Colonic mucosa (tissue), 4 donors: ENCODE measurements at regions not wholly inside any gene's neighbourhood (a gene's known extent, or its start where the extent isn't known, plus 50 kb on each side); places are given as distances from the start of the nearest gene placed in this dataset.
A peak's percentile ranks its signal among the peaks of the same experiment; 100 is the strongest.
"Not testable (repeated sequence)": the region's sequence is repeated elsewhere in the genome, so short reads cannot be mapped to it uniquely, and the experiment has no call there.

Experiments
- DNase-seq: peaks from one replicate; pipeline ENCODE4 v3.0.0-alpha.2; 2020
- H3K27ac ChIP-seq: fragments of 200-600 bp; one replicate; pipeline ENCODE4 v1.8.0; 2021
- H3K27me3 ChIP-seq: fragments of 200-600 bp; one replicate; pipeline ENCODE4 v1.8.0; 2021
- H3K36me3 ChIP-seq: fragments of 200-600 bp; one replicate; pipeline ENCODE4 v1.8.0; 2021
- H3K4me1 ChIP-seq: fragments of 200-600 bp; one replicate; pipeline ENCODE4 v1.8.0; 2021; ENCODE audit warnings: mild to moderate bottlenecking
- H3K4me3 ChIP-seq: fragments of 200-600 bp; one replicate; pipeline ENCODE4 v1.8.0; 2021
- H3K9ac ChIP-seq, 2 donors: one replicate each; pipeline ENCODE4 v1.7.0; 2013; ENCODE audit warnings: control low read depth in 2 of 2, low read depth in 2 of 2, low read length in 2 of 2
- H3K9me3 ChIP-seq: fragments of 200-600 bp; one replicate; pipeline ENCODE4 v1.8.0; 2021
- CTCF ChIP-seq: fragments of 200-600 bp; IDR thresholded peaks from one replicate; pipeline ENCODE4 v1.8.0; 2022; ENCODE audit warnings: antibody characterized with exemption, mild to moderate bottlenecking
- intact Hi-C: fragments of 100-400 bp; cut with DNase I; formaldehyde crosslinking; loops from one replicate; pipeline ENCODE4 v1.14.1; 2022
- donor health status: healthy.
- donor health status: DM: no; HTN: no; CAD: no.
- donor health status: DM: no; HTN: no; CAD: no.

GRCh38 chr5:135149229-135149955, 115.4 kb upstream of the PITX1 start:
- Histone ChIP-seq H3K27me3 (no peaks in the 10 kb centered on the region), H3K4me1 (no peaks in the 10 kb centered on the region), H3K4me3 (no peak overlapping the region), H3K9me3 (no peaks in the 10 kb centered on the region), H3K36me3 (no peaks in the 10 kb centered on the region), H3K9ac (no peak overlapping the region), H3K27ac (no peak overlapping the region)
- intact Hi-C loops: no loop called here
- DNase-seq: no peak
- no peak for TF ChIP-seq CTCF

DNA sequence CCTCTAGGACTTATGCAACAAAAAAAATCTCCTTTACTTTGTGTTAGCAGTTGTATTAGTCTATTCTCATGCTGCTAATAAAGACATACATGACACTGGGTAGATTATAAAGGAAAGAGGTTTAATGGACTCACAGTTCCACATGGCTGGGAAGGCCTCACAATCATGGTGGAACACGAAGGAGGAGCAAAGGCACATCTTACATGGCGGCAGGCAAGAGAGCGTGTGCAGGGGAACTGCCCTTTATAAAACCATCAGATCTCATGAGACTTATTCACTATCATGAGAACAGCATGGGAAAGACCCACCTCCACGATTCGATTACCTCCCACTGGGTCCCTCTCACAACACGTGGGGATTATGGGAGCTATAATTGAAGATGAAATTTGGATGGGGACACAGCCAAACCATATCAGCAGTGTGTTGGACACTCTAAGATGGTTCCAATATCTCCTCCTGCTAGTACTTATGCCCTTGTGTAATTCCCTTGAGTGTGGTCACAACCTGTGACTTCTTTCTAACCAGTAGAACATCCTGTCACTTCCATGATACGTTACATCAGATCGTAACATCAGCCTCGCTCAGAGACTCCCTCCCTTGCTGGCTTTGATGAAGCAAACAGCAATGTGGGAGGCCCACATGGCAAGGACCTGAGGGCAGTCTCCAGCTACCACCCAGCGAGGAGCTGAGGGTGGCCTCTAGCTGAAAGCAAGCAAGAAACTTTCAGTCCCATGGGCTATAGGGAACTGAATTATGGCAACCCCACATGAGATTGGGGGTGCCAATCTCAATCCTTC, 113.5 kb upstream of the PITX1 start:
- Histone ChIP-seq H3K4me3 (no peak overlapping the region), H3K27me3 (no peaks in the 10 kb centered on the region), H3K27ac (no peak overlapping the region), H3K9ac (no peak overlapping the region), H3K36me3 (no peaks in the 10 kb centered on the region), H3K9me3 (no peaks in the 10 kb centered on the region), H3K4me1 (no peaks in the 10 kb centered on the region)
- intact Hi-C loops: no loop called here
- TF ChIP-seq CTCF: no peak
- DNase-seq: no peak

DNA sequence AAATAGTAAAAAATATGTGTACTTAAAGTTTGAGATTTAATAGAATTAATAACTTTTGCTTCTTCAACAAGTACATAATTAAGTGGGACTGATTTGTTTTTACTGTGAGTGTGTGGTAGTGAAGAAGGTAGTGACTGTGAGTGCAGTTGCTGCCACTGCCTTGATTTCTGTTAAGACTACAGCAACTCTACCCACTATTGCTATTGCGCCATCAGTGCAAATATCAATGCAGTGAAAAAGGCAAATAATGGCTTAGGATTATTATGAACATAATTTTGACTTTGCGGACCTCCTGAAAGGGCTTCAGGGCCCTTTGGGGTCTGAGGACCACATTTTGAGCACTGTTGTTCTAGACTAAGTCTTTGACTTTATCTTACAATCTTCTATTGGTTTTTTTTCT, 112.0 kb upstream of the PITX1 start:
- intact Hi-C loops: no loop called here
- no peak for DNase-seq
- H3K27me3 ChIP-seq: no peaks in the 10 kb centered on the region
- TF ChIP-seq CTCF: no peak
- no peaks in the 10 kb centered on the region for H3K4me1 ChIP-seq
- no peaks in the 10 kb centered on the region for H3K36me3 ChIP-seq
- H3K9me3 ChIP-seq: no peaks in the 10 kb centered on the region
- H3K4me3 ChIP-seq: no peak overlapping the region
- H3K9ac ChIP-seq: no peak overlapping the region
- H3K27ac ChIP-seq: no peak overlapping the region

DNA sequence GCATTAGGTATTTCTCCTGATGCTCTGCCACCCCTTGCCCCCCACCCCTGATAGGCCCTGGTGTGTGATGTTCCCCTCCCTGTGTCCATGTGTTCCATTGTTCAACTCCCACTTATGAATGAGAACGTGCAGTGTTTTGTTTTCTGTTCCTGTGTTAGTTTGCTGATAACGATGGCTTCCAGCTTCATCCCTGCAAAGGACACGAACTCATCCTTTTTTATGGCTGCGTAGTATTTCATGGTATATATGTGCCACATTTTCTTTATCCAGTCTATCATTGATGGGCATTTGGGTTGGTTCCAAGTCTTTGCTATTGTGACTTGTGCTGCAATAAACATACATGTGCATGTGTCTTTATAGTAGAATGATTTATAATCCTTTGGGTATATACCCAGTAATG, 109.7 kb upstream of the PITX1 start:
- intact Hi-C loops, H3K4me1 ChIP-seq: not testable (repeated sequence)

GRCh38 chr5:135141303-135142268, 107.6 kb upstream of the PITX1 start:
- intact Hi-C loops: no loop called here
- DNase-seq: peak; percentile 58

More for the DNA sequence above, 109.7 kb upstream of the PITX1 start:
- not testable (repeated sequence) for H3K4me3 ChIP-seq, H3K27me3 ChIP-seq, DNase-seq, H3K9me3 ChIP-seq, H3K36me3 ChIP-seq, H3K9ac ChIP-seq, H3K27ac ChIP-seq

More at GRCh38 chr5:135141303-135142268, 107.6 kb upstream of the PITX1 start:
- no peaks in the 10 kb centered on the region for H3K9me3 ChIP-seq
- H3K4me1 ChIP-seq: no peaks in the 10 kb centered on the region
- no peaks in the 10 kb centered on the region for H3K27me3 ChIP-seq
- H3K36me3 ChIP-seq: no peaks in the 10 kb centered on the region
- H3K9ac ChIP-seq: peak overlapping the region in 1 of 2 donors; percentile 50
- H3K4me3 ChIP-seq: no peak overlapping the region
- no peak for TF ChIP-seq CTCF
- peak overlapping the region; percentile 38 for H3K27ac ChIP-seq
